Fibroblast of skin of left biceps (primary cell): ENCODE measurements at regions not wholly inside any gene's neighbourhood (a gene's known extent, or its start where the extent isn't known, plus 50 kb on each side); places are given as distances from the start of the nearest gene placed in this dataset.
"Not testable (repeated sequence)": the region's sequence is repeated elsewhere in the genome, so short reads cannot be mapped to it uniquely, and the experiment has no call there.

Source experiments
- DNase-seq, 2 experiments: peaks; one replicate each; pipeline ENCODE4 v3.0.0-alpha.2; 2013; ENCODE audit warnings: low read depth in 2 of 2

DNA sequence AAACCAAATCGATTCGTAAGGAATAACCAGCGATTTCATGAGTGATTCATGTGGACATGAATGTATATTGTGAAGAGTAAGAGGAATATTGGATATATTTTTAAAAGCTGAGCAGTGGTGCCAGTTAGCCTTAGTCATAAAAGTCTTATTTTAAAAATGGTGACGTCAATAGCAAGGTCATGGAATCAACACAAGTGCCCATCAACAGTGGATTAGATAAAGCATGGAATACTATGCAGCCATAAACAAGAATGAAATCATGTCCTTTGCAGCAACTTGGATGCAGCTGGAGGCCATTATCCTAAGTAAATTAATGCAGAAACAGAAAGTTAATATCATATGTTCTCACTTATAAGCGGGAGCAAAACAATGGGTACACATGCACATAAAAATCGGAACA, 89.0 kb upstream of the STOX2 start:
- DNase-seq: no peak

DNA sequence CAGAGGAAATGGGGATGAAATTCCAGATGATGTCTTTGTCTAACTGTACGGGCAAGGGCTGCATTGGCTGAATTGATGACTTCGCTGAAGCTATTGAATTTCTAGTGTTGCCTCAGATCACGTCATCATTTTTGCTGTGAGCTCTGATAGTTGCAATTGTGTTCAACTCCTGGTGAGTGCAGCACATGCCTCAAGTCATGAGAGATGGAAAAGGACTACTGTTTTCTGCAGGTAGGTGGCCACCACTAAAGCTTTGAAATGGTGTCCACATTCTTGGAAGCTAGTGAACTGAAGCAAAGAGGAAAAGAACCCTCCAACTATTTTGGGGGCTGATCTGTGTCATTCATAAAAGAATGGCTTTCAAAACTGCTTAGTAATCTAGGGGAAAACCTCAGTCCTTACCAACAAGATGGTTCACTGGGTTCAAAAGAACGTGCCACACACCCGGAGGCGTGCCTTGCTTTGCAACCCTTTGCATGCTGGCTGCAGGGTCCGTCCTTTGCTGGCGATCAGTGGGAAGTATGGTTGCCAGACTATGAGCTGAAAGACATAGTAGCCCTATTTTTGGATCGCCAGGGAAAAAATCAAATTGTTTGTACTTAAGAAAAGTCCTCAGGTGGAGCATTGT, 88.1 kb upstream of the STOX2 start:
- no peak for DNase-seq

DNA sequence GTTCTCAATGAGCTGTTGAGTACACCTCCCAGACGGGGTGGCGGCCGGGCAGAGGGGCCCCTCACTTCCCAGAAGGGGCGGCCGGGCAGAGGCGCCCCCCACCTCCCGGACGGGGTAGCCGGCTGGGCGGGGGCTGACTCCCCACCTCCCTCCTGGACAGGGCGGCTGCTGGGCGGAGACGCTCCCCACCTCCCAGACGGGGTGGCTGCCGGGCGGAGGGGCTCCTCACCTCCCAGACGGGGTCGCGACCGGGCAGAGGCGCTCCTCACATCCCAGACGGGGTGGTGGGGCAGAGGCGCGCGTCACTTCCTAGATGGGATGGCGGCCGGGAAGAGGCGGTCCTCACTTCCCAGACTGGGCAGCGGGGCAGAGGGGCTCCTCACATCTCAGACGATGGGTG, 86.5 kb upstream of the STOX2 start:
- not testable (repeated sequence) for DNase-seq

DNA sequence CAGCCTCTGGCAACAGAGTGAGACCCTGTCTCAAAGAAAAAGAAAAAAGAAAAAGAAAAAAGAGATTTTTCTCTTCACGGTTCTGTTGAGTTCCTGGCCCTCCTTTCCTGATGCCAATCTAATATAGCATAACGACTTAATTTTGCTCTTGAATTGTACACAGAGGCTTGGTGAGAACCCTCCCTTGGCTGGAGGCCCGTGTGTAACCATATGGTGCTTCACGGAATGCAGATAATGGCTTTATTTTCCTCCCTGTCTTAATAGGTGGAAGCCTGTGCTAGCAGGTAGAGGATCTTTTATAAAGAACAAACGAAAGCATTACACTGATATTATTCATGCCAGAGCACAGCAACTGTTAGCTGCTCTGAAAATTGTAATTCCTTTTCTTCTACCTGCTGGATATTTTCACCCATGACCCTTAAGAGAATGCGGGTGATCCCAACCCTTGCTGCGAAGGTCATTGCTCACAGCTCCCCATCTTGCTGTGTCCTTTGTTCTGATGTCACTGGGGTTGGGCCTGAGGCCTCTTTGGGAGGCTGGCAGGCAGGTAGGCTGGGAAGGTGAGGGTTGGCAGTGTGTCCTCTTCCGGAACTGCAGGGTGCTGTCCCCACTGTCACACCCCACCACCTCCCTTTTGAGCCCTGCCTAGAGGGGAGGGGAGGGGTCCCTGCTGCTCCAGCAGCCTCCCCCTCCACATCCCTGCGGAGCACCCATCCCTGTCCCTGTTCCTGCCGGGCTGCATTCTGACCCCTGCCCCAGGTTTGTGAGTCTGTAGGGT, 83.8 kb upstream of the STOX2 start:
- no peak for DNase-seq

DNA sequence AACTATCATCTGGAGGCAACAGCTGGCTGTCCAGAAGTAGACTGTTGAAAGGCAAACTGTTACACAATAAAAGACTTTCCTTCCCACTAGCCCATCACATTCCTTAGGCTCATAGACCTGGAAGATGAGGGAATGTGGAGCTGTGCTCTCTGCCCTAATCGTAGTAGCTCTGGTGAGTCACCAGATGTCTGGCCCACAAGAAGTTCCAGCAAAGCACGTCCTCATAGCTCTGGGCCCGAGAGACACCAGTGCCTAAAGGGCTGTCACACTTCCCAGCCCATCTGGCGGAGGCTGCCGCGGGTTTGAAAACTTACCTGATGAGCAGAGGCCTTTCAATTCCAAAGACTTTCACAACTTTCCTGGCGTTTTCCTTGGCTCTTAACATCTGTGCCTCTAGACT, 81.7 kb upstream of the STOX2 start:
- DNase-seq: peak; percentile 47 to 48

DNA sequence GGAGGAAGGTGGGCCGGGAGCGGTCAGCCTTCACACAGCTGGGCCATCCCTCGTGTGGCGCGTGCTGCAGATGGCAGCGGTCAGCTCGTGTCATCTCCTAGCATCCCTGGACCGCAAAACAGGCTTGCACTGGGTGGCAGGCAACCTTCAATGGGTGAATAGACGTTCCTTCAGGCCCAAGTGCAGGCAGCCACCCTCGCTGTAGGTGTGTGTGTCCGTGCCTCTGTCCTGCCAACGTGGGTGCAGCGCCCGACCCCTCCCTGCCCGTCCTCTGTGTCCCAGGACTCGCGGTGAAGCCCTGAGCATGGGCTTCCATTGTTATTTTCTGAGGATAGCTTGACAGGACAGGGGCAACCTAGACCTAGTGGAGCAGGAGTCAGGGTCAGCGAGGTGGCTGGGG, 79.8 kb upstream of the STOX2 start:
- no peak for DNase-seq

DNA sequence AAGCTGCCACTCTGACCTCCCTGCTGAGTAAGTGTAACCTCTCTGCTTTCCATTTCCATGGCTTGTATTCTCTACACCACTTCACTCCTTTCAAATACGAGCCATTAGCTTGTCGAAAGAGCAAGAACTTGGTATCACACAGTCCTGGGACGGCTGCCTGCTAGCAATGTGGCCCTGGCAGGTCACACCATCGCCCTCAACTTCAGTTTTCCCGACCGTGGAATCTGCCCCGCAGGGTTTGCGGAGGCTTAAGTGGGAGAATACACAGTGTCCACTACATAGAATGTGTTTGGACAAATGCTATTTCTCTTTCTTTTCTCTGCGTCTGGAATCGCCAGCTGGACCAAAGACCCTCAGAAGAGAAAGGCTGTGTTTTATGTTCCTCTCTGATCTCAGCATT, 78.6 kb upstream of the STOX2 start:
- DNase-seq: no peak

DNA sequence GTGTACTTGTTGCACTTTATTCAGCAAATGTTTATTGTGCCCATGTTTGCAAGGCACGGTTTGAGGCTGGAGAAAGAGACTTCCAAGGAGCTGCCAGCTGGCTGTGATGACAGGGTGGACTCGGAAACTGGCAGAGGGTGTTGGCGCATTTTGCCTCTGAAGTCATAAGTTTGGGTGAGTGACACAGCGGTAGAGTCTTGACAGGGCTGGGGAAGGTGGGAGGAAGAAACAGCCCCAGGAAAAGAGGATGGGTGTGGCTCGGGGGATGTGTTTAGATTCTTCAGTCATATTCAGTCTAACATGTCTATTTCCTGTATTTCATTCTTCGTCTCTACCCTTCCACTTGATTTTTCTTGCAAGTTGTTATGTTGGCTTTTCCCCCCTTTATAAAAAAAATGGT, 77.0 kb upstream of the STOX2 start:
- no peak for DNase-seq

DNA sequence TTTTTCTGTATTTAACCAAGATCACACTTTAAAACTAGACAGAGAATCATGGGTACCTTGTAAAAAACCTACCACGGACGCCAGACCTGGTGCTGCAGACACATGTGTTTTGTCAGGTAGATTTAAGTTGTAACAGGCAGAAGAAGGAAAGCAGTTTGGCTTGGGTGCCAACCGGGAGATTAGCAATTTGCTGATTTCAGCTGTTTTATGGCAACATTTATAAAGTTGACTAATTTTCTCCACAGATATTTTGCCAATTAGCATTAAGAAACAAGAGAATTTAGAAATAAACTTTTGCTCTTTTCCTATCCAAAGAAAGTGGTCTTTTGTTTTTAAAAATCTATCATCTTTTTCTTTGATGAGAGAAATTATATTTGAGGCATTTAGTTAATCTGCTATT, 76.3 kb upstream of the STOX2 start:
- DNase-seq: no peak

DNA sequence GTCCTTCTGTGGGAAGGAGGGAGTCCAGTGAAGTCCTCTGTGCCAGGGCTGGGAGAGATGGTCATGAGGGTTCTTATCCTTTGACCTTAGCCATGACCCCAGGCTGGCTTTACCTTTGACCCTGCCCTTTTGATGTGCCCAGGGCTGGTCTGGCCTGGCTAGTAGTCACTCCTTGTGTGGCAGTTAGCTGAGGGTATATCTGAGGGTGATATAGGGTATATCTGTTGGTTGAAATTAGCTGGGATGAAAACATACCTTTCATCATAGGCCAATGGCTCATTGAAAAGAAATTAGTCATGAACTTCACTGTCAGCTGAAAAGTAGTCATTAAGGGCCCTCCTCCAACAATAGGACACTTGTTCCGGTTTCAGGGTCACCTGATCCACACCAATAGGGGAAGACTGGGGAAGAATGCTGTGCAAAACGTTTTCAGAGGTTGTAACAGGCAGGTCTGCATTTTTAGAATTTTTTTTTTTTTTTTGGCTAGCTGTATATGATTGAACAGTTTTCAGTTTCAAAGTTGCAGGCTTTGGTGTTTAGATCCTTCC, 74.6 kb upstream of the STOX2 start:
- DNase-seq: no peak

DNA sequence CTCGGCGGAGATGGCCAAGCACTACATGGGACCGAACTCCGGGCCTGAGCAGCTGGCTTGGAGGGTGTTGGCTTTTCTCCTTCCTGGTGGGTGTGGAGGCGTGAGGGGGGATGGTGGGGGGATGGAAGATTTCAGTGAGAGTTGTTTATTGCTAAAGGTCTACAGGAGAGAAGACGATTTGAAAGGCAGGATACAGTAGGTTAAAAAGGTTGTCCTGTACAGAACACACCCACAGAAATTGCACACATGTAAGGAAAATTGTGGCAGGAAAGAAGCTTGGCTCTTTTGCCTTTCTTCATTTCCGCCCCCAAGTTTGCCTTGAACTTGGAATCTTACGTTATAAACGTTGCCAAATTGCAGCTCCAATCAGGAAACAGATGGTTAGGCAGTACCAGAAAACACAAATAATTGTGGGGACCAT, 74.1 kb upstream of the STOX2 start:
- DNase-seq: no peak

DNA sequence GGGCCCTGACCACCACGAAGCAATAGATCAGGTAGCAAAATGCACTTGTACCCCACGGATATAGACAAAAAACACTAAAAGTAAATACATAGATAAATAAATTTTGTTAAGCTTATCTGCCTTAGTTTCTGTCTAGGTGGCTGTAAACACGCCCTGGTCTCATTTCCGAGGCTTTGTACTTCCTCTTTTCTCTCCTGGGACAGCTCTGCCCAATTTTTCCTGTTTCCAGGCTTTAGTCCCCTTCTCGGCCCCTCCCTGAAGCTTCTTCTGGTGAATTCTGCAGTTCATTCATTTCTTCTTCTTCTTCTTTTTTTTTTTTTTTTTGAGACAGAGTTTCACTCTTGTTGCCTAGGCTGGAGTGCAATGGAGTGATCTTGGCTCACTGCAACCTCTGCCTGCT, 73.4 kb upstream of the STOX2 start:
- no peak for DNase-seq

DNA sequence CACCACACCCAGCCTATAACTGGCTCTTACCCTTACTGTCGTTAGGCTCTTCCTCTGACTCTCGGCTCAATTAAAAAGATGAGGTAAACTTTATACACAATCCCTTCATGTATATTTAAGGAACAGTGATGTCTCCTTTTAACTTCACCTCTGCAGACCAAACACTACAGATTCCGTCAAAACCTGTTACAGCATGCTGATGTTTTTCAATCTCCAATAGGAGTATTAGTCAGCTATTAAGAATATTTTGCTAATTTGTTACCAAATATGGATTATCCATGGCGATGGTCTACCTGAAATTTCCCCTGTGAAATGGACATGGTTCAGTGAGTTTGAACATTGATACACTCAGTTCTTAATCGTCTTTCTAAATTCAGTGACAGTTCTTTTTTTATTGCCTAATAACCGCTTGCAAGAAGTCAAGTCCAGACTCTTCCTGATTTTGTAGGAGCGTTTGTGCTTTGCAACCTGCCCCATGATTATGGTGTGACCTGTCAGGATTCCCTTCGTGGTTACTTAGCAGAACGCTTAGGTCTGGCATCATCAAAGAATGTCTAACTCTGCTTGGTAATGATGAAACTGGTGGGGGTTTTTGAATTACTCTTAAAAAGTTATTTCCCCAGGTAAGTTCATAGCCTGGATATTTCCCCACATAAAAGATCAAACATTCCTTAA, 72.2 kb upstream of the STOX2 start:
- no peak for DNase-seq

DNA sequence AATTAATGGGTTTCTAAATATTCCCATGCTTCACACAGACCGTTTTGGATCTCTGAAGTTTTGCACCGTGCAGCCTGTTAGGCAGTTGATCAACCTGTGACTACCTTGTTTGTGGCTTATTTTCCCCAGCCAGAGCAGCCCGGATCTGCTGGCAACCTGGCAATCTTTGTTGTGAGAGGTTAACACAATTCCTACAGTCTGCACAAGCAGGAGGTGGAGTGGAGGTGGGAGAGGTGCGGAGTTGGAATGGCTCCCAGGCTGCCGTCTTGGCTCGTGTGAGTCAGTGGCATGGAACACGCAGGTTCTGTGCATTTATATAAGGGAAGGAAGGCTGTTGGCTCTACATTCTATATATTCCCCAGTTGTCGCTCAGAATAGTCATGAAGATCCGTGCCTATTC, 70.9 kb upstream of the STOX2 start:
- no peak for DNase-seq

DNA sequence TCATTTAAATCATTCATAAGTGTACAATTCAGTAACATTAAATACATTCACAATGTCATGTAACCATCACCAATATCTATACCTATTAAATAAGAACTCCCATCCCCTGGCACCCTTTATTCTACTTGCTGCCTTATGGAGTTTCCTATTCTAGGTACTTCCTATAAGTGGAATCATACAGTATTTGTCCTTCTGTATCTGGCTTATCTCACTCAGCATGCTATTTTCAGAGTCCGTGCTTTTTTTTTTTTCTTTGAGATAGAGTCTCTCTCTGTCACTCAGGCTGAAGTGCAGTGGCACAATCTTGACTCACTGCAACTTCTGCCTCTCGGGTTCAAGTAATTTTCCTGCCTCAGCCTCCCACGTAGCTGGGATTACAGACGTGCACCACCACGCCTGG, 67.9 kb upstream of the STOX2 start:
- no peak for DNase-seq

DNA sequence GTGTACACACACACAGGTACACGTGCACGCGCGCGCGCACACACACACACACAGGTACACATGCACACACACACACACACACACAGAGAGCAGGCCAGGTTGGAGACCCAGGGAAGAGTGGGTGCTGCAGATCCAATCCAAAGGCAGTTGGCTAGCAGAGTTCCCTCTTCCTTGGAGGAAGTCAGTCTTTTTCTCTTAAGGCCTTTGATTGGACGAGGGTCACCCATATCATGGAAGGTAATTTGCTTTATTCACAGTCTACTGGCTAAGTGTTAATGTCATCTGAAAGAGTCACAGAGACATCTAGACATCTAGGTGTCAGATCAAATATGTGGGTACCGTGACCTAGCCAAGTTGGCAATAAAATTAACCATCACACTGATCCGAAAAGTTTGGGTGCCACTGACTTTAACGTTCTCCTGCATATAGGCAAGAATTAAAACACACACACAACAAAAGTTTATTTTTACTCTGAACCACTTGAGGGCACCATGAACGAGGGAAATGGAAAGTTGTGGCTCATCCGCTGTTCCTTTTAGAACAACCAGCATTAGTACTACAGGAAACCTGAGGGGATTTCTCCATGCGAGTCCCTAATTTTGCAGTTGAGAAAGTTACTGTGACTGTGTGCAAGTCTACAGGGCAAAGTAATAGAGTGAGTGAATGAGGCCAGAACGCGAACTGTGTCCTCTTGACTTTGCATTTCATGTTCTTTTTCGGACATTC, 66.0 kb upstream of the STOX2 start:
- no peak for DNase-seq

DNA sequence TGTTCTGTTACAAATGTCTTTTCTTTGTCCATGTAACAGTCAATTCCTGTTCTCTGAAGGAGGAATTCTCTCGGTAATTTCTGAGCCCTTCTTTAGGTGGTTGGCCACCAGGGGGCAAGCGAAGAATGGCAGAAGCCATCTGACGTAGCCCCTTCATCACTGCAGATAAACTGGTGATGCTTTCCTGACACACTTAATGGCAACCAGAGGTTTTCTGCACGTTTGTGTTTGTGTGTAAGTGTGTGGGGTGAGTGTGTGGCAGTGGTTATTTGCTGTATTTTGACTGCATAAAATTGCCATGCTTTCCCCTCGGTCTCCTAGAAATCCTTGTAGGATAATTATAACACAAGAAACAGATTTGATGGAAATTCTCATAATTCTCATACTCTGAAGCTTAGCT, 64.8 kb upstream of the STOX2 start:
- peak; percentile 33 to 41 for DNase-seq

DNA sequence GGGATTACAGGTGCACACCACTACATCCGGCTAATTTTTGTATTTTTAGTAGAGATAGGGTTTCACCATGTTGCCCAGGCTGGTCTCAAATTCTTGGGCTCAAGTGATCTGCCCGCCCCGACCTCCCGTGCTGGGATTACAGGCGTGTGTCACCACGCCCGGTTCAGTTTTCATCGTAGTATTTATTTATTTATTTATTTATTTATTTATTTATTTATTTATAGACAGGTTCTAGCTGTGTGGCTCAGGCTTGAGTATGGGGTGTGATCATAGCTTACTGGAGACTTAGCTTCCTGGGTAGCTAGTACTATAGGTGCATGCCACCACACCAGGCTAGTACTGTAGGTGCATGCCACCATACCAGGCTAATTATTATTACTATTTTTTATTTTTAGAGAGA, 64.1 kb upstream of the STOX2 start:
- DNase-seq: no peak

DNA sequence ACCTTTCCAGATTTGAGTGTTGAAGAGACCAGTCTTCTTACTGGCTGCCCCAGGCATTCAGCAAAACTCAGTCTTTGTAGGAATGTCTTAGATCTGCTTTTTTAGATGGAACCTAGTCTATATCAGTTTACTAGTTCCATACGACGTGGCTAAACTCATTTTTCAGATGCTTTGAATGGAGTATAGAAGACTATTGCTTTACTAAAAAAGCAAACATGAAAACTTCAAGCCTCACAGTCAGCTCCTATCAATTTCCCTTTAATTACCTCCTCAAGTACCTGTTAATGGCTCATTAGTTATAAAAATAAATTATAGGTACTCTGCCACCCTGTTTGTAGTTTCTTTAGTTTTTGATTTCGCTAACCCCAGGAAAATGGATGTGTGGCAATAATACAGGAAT, 63.0 kb upstream of the STOX2 start:
- no peak for DNase-seq

DNA sequence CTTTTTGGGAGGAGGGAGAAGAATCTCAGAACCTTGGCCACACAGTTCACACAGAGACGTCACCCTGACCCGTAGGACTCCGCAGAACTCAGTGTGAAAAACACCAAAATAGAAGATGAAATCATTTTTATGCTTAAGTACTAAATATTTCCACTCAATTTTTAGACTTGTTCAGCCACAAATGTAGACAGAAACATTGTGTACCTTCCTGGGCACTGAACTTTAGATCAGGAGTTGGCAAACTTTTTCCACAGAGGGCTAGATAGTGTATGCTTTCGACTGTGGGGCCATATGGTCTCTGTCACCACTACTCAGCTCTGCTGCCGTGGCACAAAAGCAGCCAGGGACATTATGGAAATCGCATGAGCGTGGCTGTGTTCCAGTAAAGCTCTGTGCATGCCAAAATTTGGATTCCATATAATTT, 61.8 kb upstream of the STOX2 start:
- DNase-seq: no peak

DNA sequence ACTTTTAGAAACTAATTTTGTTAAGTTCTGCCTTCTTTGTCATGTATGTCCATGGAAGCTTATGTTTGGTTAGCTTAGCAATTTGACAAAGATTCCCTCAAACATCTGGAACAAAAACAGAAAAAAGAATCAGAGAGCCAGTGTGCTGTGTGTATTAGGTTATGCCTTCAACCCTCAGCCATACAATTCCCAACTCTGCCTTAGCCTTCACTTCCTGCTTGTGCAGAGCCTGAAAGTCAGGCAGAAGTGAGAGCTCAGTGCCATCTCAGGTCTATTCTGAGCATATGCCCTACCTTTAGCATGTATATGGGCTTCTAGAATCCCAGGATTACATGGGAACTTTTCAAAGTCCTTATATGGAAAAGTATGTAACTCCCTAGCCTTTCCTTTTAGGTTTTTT, 58.2 kb upstream of the STOX2 start:
- DNase-seq: no peak

DNA sequence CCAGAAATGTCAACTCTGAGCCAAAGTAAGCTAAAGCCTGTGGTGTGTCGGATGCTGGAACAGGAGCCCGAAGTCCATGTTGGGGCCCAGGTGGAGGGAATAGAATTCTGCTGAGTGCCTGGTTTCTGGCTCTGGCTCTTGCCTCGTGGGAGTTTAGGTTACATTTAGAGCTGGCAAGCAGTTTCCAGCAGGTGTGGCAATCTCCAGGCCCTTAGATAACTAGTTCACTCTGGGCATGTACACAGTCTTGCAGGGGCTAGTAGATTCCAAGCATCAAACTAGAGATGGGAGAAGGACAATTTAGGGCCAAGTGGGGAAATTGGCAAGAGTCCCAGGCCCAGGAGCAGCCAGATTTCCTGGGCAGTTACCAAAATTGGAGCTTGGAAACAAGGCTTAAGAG, 56.3 kb upstream of the STOX2 start:
- no peak for DNase-seq
